ENCODE measurements at regions not wholly inside any gene's neighbourhood (a gene's known extent, or its start where the extent isn't known, plus 50 kb on each side); places are given as distances from the start of the nearest gene placed in this dataset.

DNA sequence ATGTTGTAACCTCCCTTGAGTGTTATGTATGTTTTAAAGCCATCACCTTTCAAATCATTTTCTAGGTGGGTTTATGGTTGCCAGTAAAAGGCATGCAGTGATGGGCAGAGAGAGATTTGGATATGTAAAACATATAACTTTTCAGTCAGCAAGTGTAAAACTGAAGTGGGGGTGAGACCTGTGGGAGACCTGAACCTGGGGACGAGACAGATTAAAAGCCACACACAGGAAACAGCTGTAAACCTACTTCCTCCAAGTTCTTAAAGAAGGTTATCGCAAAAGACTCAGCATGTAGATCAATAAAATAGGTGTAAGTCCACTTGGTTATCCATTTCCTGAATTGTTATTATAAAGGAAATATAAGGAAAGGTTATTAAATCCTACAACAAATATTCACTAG is 76.6 kb downstream of the YIPF5 start:
- TF ChIP-seq, protein P1, sequence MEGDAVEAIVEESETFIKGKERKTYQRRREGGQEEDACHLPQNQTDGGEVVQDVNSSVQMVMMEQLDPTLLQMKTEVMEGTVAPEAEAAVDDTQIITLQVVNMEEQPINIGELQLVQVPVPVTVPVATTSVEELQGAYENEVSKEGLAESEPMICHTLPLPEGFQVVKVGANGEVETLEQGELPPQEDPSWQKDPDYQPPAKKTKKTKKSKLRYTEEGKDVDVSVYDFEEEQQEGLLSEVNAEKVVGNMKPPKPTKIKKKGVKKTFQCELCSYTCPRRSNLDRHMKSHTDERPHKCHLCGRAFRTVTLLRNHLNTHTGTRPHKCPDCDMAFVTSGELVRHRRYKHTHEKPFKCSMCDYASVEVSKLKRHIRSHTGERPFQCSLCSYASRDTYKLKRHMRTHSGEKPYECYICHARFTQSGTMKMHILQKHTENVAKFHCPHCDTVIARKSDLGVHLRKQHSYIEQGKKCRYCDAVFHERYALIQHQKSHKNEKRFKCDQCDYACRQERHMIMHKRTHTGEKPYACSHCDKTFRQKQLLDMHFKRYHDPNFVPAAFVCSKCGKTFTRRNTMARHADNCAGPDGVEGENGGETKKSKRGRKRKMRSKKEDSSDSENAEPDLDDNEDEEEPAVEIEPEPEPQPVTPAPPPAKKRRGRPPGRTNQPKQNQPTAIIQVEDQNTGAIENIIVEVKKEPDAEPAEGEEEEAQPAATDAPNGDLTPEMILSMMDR (IDR thresholded peaks at IDR 0.05), result no peak
- TF ChIP-seq POLR2A (IDR thresholded peaks at IDR 0.05), result no peak
